GM12891 (cell line): ENCODE measurements at regions not wholly inside any gene's neighbourhood (a gene's known extent, or its start where the extent isn't known, plus 50 kb on each side); places are given as distances from the start of the nearest gene placed in this dataset.

Experiments used
- POLR2A ChIP-seq: IDR thresholded peaks from 2 replicates; pipeline ENCODE4 v1.6.1; 2011; ENCODE audit warnings: low read depth, low read length, control low read depth
- POLR2AphosphoS5 ChIP-seq: IDR thresholded peaks from 2 replicates; pipeline ENCODE4 v1.6.1; 2011; ENCODE audit warnings: low read depth, low read length, control low read depth
- POU2F2 ChIP-seq: IDR thresholded peaks from 2 replicates; pipeline ENCODE4 v1.6.1; 2011; ENCODE audit warnings: low read depth, mild to moderate bottlenecking, control low read depth, low read length, moderate library complexity
- SPI1 ChIP-seq: IDR thresholded peaks from 2 replicates; pipeline ENCODE4 v1.6.1; 2011; ENCODE audit warnings: low read depth, low read length, control low read depth
- TAF1 ChIP-seq: IDR thresholded peaks from 2 replicates; pipeline ENCODE4 v1.6.1; 2011; ENCODE audit warnings: low read depth, low read length, control low read depth

GRCh38 chr11:33454264-33454663 lies 197.1 kb downstream of the HIPK3 start:
- no peak for TF ChIP-seq POLR2A
- TF ChIP-seq POLR2AphosphoS5, result no peak
- TF ChIP-seq TAF1, result no peak
- TF ChIP-seq POU2F2, result no peak
- no peak for TF ChIP-seq SPI1
